ENCODE measurements at regions not wholly inside any gene's neighbourhood (a gene's known extent, or its start where the extent isn't known, plus 50 kb on each side); places are given as distances from the start of the nearest gene placed in this dataset.

- FAIRE-seq = no peak
- no peaks in the 10 kb centered on the region for H3K4me1 ChIP-seq (ENCODE audit: control insufficient read depth, insufficient read depth, low read length)
- no TSS peak for BruUV-seq (replicated peaks)
- RAD21 ChIA-PET (ENCODE audit: unreplicated experiment) = no interaction called here
- no peak for ATAC-seq
- H3K9ac ChIP-seq (ENCODE audit: control insufficient read depth, insufficient read depth, low read length) = no peak overlapping the region
- in situ Hi-C loops (cut with MboI) (no loop called here), intact Hi-C loops (cut with micrococcal nuclease; ENCODE audit: unreplicated experiment) (no loop called here)
- no peaks in the 10 kb centered on the region for H3K9me3 ChIP-seq (replicated peaks; ENCODE audit: control insufficient read depth, insufficient read depth, low read length)
- no peak overlapping the region for H3K27ac ChIP-seq (ENCODE audit: control insufficient read depth, insufficient read depth)
- POLR2A ChIA-PET = no interaction called here
- H3K27me3 ChIP-seq (replicated peaks in 1 of 2; ENCODE audit: control insufficient read depth in 2 of 2, insufficient read depth in 2 of 2, low read length in 1 of 2) = no peaks in the 10 kb centered on the region
- no peak overlapping the region for H3K4me2 ChIP-seq (ENCODE audit: control insufficient read depth, insufficient read depth)
- TF ChIP-seq GATAD2B (conservative IDR thresholded peaks at IDR 0.05; ENCODE audit: low read depth) (no peak), ZBED1 (IDR thresholded peaks at IDR 0.05; ENCODE audit: borderline replicate concordance) (no peak), MEF2A (IDR thresholded peaks at IDR 0.05; ENCODE audit: insufficient read depth, low read depth, low read length) (no peak), MYB (IDR thresholded peaks at IDR 0.05; ENCODE audit: borderline replicate concordance, low read depth, low read length) (no peak), JUNB (IDR thresholded peaks at IDR 0.05) (no peak), FOXK2 (IDR thresholded peaks at IDR 0.05) (no peak), MEF2B (IDR thresholded peaks at IDR 0.05; ENCODE audit: partially characterized antibody, poor library complexity, severe bottlenecking) (no peak), PAX8 (IDR thresholded peaks at IDR 0.05) (no peak), ZBTB11 (CRISPR knock-in tag; IDR thresholded peaks at IDR 0.05) (no peak), BHLHE40 (IDR thresholded peaks at IDR 0.05; ENCODE audit: borderline replicate concordance in 1 of 2, low read depth in 2 of 2, low read length in 1 of 2) (no peak), EGR1 (IDR thresholded peaks at IDR 0.05; ENCODE audit: borderline replicate concordance in 1 of 2, low read depth in 2 of 2, low read length in 2 of 2) (no peak), RELA (IDR thresholded peaks at IDR 0.05; ENCODE audit: borderline replicate concordance, partially characterized antibody) (no peak), NRF1 (conservative IDR thresholded peaks at IDR 0.05; ENCODE audit: low read depth, low read length) (no peak)
- SMC1A ChIA-PET (ENCODE audit: uncharacterized antibody, unreplicated experiment) = no interaction called here
- CTCF ChIA-PET = no interaction called here
- H3K36me3 ChIP-seq (ENCODE audit: control insufficient read depth in 2 of 2, insufficient read depth in 2 of 2, low read length in 1 of 2) = no peaks in the 10 kb centered on the region
- DNase-seq (ENCODE audit: low read depth, low spot score) = no peak
- no peaks in the 10 kb centered on the region for H3K79me2 ChIP-seq (ENCODE audit: control insufficient read depth, insufficient read depth, low read length)
- H4K20me1 ChIP-seq (ENCODE audit: control insufficient read depth, insufficient read depth) = no peaks in the 10 kb centered on the region
- H3K4me3 ChIP-seq = no peak overlapping the region
- no peak overlapping the region for H2AFZ ChIP-seq (ENCODE audit: control insufficient read depth, low read depth, low read length)
- 32% methylated on average over 4 of the region's 4 CpGs for WGBS (ENCODE audit: insufficient coverage, insufficient replicate concordance, low lambda C conversion rate, missing lambda C conversion rate)
Observed at GRCh38 chr12:42915426-42915825, 325.9 kb upstream of the PRICKLE1 start.

Data from GM12878 (cell line).